H1 (cell line): ENCODE measurements at regions not wholly inside any gene's neighbourhood (a gene's known extent, or its start where the extent isn't known, plus 50 kb on each side); places are given as distances from the start of the nearest gene placed in this dataset.

Source experiments
- CTCF ChIA-PET: fragments of 300-600 bp; sonication (Branson Sonifier 250); formaldehyde crosslinking; loops from one replicate; lab custom pipeline; 2021; ENCODE audit not compliant: partially characterized antibody; lab: Charles Lee
- POLR2A ChIA-PET: fragments of 300-600 bp; sonication (Branson Sonifier 250); formaldehyde crosslinking; loops from one replicate; lab custom pipeline; 2021; ENCODE audit warnings: inconsistent platforms; ENCODE audit not compliant: partially characterized antibody; lab: Charles Lee
- DNase-seq, 2 experiments: peaks; one replicate each; pipeline versions ENCODE4 v3.0.0 to v3.0.0-alpha.2; 2010 to 2022; ENCODE audit warnings: low spot score in 2 of 2, low read depth in 1 of 2, mixed read lengths in 1 of 2
- FAIRE-seq: peaks from 2 replicates; lab custom pipeline; 2011; peaks lifted over from hg19 to GRCh38; lab: Jason Lieb, UNC
- H2AFZ ChIP-seq: 2 replicates; pipeline ENCODE4 v1.8.1; 2012; ENCODE audit warnings: low read length, inconsistent platforms
- H2AK5ac ChIP-seq: 2 replicates; pipeline ENCODE4 v1.6.1; 2013; ENCODE audit warnings: low read depth, low read length
- H2BK120ac ChIP-seq: replicated peaks from 2 replicates; pipeline ENCODE3; 2013; ENCODE audit warnings: low read depth, low read length, inconsistent platforms
- H2BK12ac ChIP-seq: 2 replicates; pipeline ENCODE4 v1.6.1; 2013; ENCODE audit warnings: low read depth, low read length
- H2BK15ac ChIP-seq: 2 replicates; pipeline ENCODE4 v1.6.1; 2013; ENCODE audit warnings: low read length
- H2BK20ac ChIP-seq: 2 replicates; pipeline ENCODE4 v1.6.1; 2013; ENCODE audit warnings: low read length
- H2BK5ac ChIP-seq: 2 replicates; pipeline ENCODE4 v1.6.1; 2013; ENCODE audit warnings: low read depth, low read length
- H3K14ac ChIP-seq: 2 replicates; pipeline ENCODE4 v1.6.1; 2013; ENCODE audit warnings: inconsistent platforms; ENCODE audit not compliant: insufficient read length
- H3K18ac ChIP-seq: 2 replicates; pipeline ENCODE4 v1.6.1; 2013; ENCODE audit warnings: low read length; ENCODE audit errors: extremely low read depth
- H3K23ac ChIP-seq: 2 replicates; pipeline ENCODE4 v1.6.1; 2013; ENCODE audit warnings: inconsistent platforms; ENCODE audit not compliant: insufficient read length
- H3K23me2 ChIP-seq: 2 replicates; pipeline ENCODE4 v1.6.1; 2013; ENCODE audit warnings: low read depth, low read length
- H3K27ac ChIP-seq: 2 replicates; pipeline ENCODE4 v1.6.1; 2011; ENCODE audit warnings: low read depth, low read length, inconsistent platforms
- H3K27me3 ChIP-seq, 4 experiments: replicated peaks in 1 of 4; 1 replicate in 1 of 4; 2 replicates in 3 of 4; pipeline versions ENCODE4 v1.6.1 to v1.8.1; 2011 to 2013; ENCODE audit warnings: low read length in 3 of 4, mild to moderate bottlenecking in 3 of 4, inconsistent platforms in 2 of 4, mixed read lengths in 2 of 4, moderate library complexity in 1 of 4; ENCODE audit not compliant: control insufficient read depth in 3 of 4, insufficient read depth in 3 of 4; ENCODE audit errors: extremely low read depth in 1 of 4
- H3K36me3 ChIP-seq, 4 experiments: 2 replicates each; pipeline versions ENCODE4 v1.6.1 to v1.8.1; 2011 to 2013; ENCODE audit warnings: mild to moderate bottlenecking in 4 of 4, low read length in 3 of 4, moderate library complexity in 2 of 4, control low read depth in 1 of 4, inconsistent platforms in 1 of 4; ENCODE audit not compliant: insufficient read depth in 4 of 4, control insufficient read depth in 2 of 4
- H3K4ac ChIP-seq: replicated peaks from 2 replicates; pipeline ENCODE3; 2013; ENCODE audit warnings: low read length, low read depth, mixed read lengths, inconsistent platforms; ENCODE audit not compliant: insufficient read length
- H3K4me1 ChIP-seq, 4 experiments: replicated peaks in 1 of 4; 1 replicate in 1 of 4; 2 replicates in 3 of 4; pipeline versions ENCODE4 v1.6.1 to v1.8.1; 2011 to 2013; ENCODE audit warnings: low read length in 3 of 4, inconsistent platforms in 2 of 4, mixed read lengths in 1 of 4; ENCODE audit not compliant: insufficient read depth in 4 of 4, control insufficient read depth in 3 of 4
- H3K4me2 ChIP-seq, 2 experiments: 2 replicates each; pipeline versions ENCODE4 v1.6.1 to v1.8.1; 2011 to 2013; ENCODE audit warnings: low read depth in 2 of 2, low read length in 2 of 2, control low read depth in 1 of 2, inconsistent platforms in 1 of 2, mild to moderate bottlenecking in 1 of 2; ENCODE audit not compliant: insufficient read depth in 1 of 2
- H3K4me3 ChIP-seq, 4 experiments: fragments of 200-600, 300-600 bp in 1 of 4; sonication (generic), shearing (Covaris generic), sonication (Bioruptor Twin) in 1 of 4; 2 replicates each; pipeline versions ENCODE4 v1.5.1 to v1.8.1; 2011 to 2016; ENCODE audit warnings: low read length in 4 of 4, low read depth in 3 of 4, control low read depth in 2 of 4, inconsistent platforms in 2 of 4, mild to moderate bottlenecking in 2 of 4, mixed read lengths in 1 of 4, moderate library complexity in 1 of 4; ENCODE audit not compliant: insufficient read depth in 2 of 4; ENCODE audit errors: extremely low read depth in 1 of 4
- H3K56ac ChIP-seq: replicated peaks from 2 replicates; pipeline ENCODE3; 2013; ENCODE audit warnings: low read depth, mild to moderate bottlenecking, mixed read lengths, low read length, inconsistent platforms; ENCODE audit not compliant: insufficient read length
- H3K79me1 ChIP-seq: 2 replicates; pipeline ENCODE4 v1.6.1; 2013; ENCODE audit warnings: low read depth, low read length, control low read depth
- H3K79me2 ChIP-seq, 2 experiments: 2 replicates each; pipeline versions ENCODE4 v1.6.1 to v1.8.1; 2012 to 2013; ENCODE audit warnings: low read length in 2 of 2, mild to moderate bottlenecking in 2 of 2, inconsistent platforms in 1 of 2; ENCODE audit not compliant: insufficient read depth in 2 of 2, control insufficient read depth in 1 of 2
- H3K9ac ChIP-seq, 4 experiments: replicated peaks in 1 of 4; 1 replicate in 1 of 4; 2 replicates in 3 of 4; pipeline versions ENCODE4 v1.6.1 to v1.8.1; 2011 to 2013; ENCODE audit warnings: low read depth in 3 of 4, low read length in 3 of 4, control low read depth in 2 of 4, mild to moderate bottlenecking in 2 of 4, moderate library complexity in 2 of 4, inconsistent platforms in 1 of 4; ENCODE audit errors: extremely low read depth in 1 of 4
- H3K9me3 ChIP-seq, 2 experiments: 2 replicates each; pipeline versions ENCODE4 v1.6.1 to v1.8.1; 2012 to 2013; ENCODE audit warnings: mild to moderate bottlenecking in 2 of 2, moderate library complexity in 2 of 2, control low read depth in 1 of 2, inconsistent platforms in 1 of 2, low read depth in 1 of 2, low read length in 1 of 2, mixed read lengths in 1 of 2; ENCODE audit not compliant: insufficient read depth in 2 of 2
- H4K20me1 ChIP-seq, 2 experiments: replicated peaks in 1 of 2; 2 replicates each; pipeline versions ENCODE3 to v1.8.1; 2011 to 2013; ENCODE audit warnings: inconsistent platforms in 2 of 2, low read length in 2 of 2, mild to moderate bottlenecking in 1 of 2; ENCODE audit not compliant: insufficient read depth in 2 of 2, control insufficient read depth in 1 of 2
- H4K5ac ChIP-seq: 2 replicates; pipeline ENCODE4 v1.6.1; 2013; ENCODE audit warnings: low read length, low read depth, mixed read lengths, inconsistent platforms; ENCODE audit not compliant: insufficient read length
- H4K8ac ChIP-seq: 2 replicates; pipeline ENCODE4 v1.8.0; 2013; ENCODE audit warnings: mild to moderate bottlenecking, moderate library complexity, low read length, inconsistent platforms; ENCODE audit not compliant: insufficient read depth; ENCODE audit errors: extremely low read depth
- H4K91ac ChIP-seq: replicated peaks from 2 replicates; pipeline ENCODE3; 2013; ENCODE audit warnings: low read length, mixed read lengths, inconsistent platforms; ENCODE audit not compliant: insufficient read length
- CTCF ChIP-seq, 3 experiments: IDR thresholded peaks; 1 replicate in 2 of 3; 2 replicates in 1 of 3; pipeline versions ENCODE4 v1.5.1 to v1.6.1; 2011; ENCODE audit warnings: low read length in 3 of 3, mild to moderate bottlenecking in 3 of 3, inconsistent platforms in 2 of 3, low read depth in 1 of 3, moderate library complexity in 1 of 3; ENCODE audit not compliant: insufficient read depth in 1 of 3; ENCODE audit errors: control extremely low read depth in 1 of 3
- GABPA ChIP-seq: IDR thresholded peaks from 2 replicates; pipeline ENCODE4 v1.6.1; 2011; ENCODE audit warnings: mild to moderate bottlenecking, low read length, moderate library complexity, borderline replicate concordance; ENCODE audit not compliant: insufficient read depth
- WGBS, 2 experiments: shearing (Covaris generic) in 1 of 2; methylation state at CpG; one replicate each; pipeline versions ENCODE4 v1.1.6 to v1.1.7; 2013 to 2015; ENCODE audit warnings: low lambda C conversion rate in 2 of 2, mixed read lengths in 2 of 2, inconsistent platforms in 1 of 2, low coverage in 1 of 2, missing lambda C conversion rate in 1 of 2; ENCODE audit not compliant: insufficient replicate concordance in 2 of 2, insufficient coverage in 1 of 2, insufficient read length in 1 of 2; ENCODE audit errors: extremely low coverage in 1 of 2, missing lambda C conversion rate in 1 of 2; 5-methylcytosine and 5-hydroxymethylcytosine counted together

- no peak overlapping the region for H3K14ac ChIP-seq
- no peak overlapping the region for H3K4ac ChIP-seq
- no peak overlapping the region for H4K5ac ChIP-seq
- H3K79me1 ChIP-seq = no peaks in the 10 kb centered on the region
- no peaks in the 10 kb centered on the region for H3K79me2 ChIP-seq
- no peak overlapping the region for H3K4me3 ChIP-seq
- H2AFZ ChIP-seq = no peak overlapping the region
- POLR2A ChIA-PET = interaction anchor here (0.5 kb wide), 1 partner anchor 434 kb away, joined by 3 read pairs; no protein-coding TSS in a partner anchor
- no peak overlapping the region for H3K9ac ChIP-seq
- no peak overlapping the region for H2BK20ac ChIP-seq
- H3K36me3 ChIP-seq = peaks cover 0 to 2% (median 0%) of the 10 kb centered on the region in 4 experiments; a peak in 2 of 8 replicates
- no peak for DNase-seq
- H3K23ac ChIP-seq = no peak overlapping the region
- H2BK5ac ChIP-seq = no peak overlapping the region
- no peak overlapping the region for H3K56ac ChIP-seq
- 96% methylated on average over 3 of the region's 3 CpGs; no CpG with 5 or more reads in 1 of the 2 experiments for WGBS, 2 experiments
- no peak overlapping the region for H3K27ac ChIP-seq
- no peak overlapping the region for H2BK15ac ChIP-seq
- no peak for FAIRE-seq
- H3K23me2 ChIP-seq = no peaks in the 10 kb centered on the region
- H4K20me1 ChIP-seq = no peaks in the 10 kb centered on the region
- no peak overlapping the region for H4K91ac ChIP-seq
- TF ChIP-seq CTCF (IDR thresholded peaks at IDR 0.05; ENCODE audit: control extremely low read depth in 1 of 3, insufficient read depth in 1 of 3, low read depth in 1 of 3, low read length in 3 of 3) (peak in 1 of 3 experiments; percentile 23; a peak in 1 of 4 replicates), GABPA (no peak)
- H2AK5ac ChIP-seq = no peak overlapping the region
- CTCF ChIA-PET = interaction anchor here (1.0 to 1.8 kb wide), 6 partner anchors 10 to 81 kb away, joined by 3 to 8 read pairs (median 3); no protein-coding TSS in a partner anchor
- no peak overlapping the region for H3K18ac ChIP-seq
- H4K8ac ChIP-seq = no peak overlapping the region
- no peaks in the 10 kb centered on the region; a peak in 1 of 7 replicates for H3K4me1 ChIP-seq
- no peak overlapping the region for H2BK120ac ChIP-seq
- H2BK12ac ChIP-seq = no peak overlapping the region
- H3K27me3 ChIP-seq = no peaks in the 10 kb centered on the region
- H3K4me2 ChIP-seq = no peak overlapping the region
- peaks cover 0 to 4% of the 10 kb centered on the region in 2 experiments; a peak in 1 of 4 replicates for H3K9me3 ChIP-seq
Observed at GRCh38 chr5:164672931-164673694, 1167.7 kb downstream of the MAT2B start.
